Fibroblast of mammary gland (primary cell): ENCODE measurements at regions not wholly inside any gene's neighbourhood (a gene's known extent, or its start where the extent isn't known, plus 50 kb on each side); places are given as distances from the start of the nearest gene placed in this dataset.

Experiments
- DNase-seq: peaks from one replicate; pipeline ENCODE4 v3.0.0-alpha.2; 2010; ENCODE audit warnings: low read depth
- H3K4me3 ChIP-seq: 2 replicates; pipeline ENCODE4 v1.5.1; 2011; ENCODE audit warnings: low read depth, mild to moderate bottlenecking, low read length, moderate library complexity; ENCODE audit not compliant: control insufficient read depth
- TF ChIP-seq, protein P1 (sequence below): conservative IDR thresholded peaks from 2 replicates; pipeline ENCODE4 v1.5.1; 2011; ENCODE audit warnings: low read depth, low read length, inconsistent platforms; ENCODE audit not compliant: control insufficient read depth, insufficient read depth

DNA sequence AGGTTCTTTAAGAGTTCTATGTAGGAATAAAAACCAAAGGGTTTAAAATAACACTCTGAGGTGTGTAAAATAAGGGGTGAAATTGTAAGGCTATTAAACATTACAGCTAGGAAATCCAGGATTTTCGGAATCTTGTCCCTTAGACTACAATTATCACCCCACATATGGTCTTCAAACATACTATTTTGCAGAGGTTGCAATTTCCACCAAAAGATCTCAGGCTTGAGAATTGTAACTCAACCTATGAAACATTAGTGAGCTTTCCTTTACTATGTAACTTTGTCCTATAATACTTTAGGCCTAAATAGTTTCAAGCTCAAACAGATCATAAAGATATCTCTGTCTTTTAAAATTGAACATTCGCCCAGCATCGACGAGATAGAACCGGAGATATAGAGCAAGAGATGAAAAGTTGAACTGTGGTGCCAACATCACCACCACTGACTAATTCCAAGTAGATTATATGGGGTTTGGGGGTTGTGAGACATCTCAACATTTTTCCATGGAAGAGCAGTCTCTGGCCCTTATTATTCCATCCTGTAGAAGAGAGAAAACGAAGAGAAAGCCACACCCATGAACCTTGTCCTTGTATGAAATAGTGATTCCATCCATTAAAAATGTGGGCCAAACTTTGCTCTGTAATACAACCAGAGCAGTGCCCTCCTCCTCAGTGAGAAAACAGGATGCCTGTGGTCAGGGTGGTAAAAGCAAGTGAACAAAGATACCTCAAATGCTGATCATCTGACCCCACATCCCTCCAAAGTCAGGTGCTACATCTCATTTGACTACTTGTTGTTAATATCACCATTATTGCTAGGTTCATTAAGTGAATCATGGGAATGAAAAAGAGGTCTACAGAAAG is 284.5 kb upstream of the GJE1 start:
- TF ChIP-seq, protein P1, sequence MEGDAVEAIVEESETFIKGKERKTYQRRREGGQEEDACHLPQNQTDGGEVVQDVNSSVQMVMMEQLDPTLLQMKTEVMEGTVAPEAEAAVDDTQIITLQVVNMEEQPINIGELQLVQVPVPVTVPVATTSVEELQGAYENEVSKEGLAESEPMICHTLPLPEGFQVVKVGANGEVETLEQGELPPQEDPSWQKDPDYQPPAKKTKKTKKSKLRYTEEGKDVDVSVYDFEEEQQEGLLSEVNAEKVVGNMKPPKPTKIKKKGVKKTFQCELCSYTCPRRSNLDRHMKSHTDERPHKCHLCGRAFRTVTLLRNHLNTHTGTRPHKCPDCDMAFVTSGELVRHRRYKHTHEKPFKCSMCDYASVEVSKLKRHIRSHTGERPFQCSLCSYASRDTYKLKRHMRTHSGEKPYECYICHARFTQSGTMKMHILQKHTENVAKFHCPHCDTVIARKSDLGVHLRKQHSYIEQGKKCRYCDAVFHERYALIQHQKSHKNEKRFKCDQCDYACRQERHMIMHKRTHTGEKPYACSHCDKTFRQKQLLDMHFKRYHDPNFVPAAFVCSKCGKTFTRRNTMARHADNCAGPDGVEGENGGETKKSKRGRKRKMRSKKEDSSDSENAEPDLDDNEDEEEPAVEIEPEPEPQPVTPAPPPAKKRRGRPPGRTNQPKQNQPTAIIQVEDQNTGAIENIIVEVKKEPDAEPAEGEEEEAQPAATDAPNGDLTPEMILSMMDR: no peak
- no peak overlapping the region for H3K4me3 ChIP-seq
- no peak for DNase-seq

DNA sequence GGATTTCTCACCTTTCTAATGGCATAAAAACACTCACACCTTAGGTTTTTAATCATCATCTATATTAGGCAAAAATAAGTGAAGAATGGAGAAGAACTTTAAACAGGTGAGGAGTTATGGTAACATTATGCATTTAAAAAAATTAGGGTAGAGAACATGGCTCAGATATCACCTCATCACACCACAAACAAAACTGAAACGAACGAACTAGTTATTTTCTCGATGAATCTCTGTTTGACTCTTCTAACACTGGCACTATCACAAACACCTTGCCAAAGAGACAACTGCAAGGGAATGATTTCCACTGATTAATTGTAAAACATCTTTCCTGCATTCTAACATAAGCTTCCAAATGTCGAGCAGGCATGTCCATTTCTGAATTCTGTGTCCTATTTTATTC is 286.1 kb upstream of the GJE1 start:
- TF ChIP-seq, protein P1: no peak
- DNase-seq: no peak

DNA sequence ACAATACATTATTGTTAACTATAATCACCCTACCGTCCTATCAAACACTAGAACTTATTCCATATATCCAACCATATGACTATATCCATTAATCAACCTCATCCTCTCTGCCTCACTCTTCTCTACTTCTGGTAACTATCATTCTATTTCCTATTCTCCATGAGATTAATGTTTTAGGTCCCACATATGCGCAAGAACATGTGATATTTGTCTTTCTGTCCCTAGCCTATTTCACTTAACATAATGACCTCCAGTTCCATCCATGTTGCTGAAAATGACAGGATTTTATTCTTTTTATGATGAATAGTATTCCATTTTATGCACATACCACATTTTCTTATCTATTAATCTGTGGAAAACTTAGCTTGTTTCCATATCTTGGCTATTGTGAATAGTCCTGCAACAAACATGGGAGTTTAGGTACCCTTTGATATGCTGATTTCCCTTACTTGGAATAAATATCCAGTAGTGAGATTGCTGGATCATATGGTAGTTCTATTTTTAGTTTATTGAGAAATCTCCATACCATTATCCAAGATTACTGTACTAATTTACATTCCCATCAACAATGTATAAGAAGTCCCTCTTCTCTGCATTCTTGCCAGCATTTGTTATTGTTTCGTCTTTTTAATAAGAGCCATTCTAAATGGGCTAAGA is 289.4 kb upstream of the GJE1 start:
- H3K4me3 ChIP-seq: no peak overlapping the region
- no peak for DNase-seq
- TF ChIP-seq, protein P1: no peak

More for the DNA sequence above, 286.1 kb upstream of the GJE1 start:
- H3K4me3 ChIP-seq: no peak overlapping the region

DNA sequence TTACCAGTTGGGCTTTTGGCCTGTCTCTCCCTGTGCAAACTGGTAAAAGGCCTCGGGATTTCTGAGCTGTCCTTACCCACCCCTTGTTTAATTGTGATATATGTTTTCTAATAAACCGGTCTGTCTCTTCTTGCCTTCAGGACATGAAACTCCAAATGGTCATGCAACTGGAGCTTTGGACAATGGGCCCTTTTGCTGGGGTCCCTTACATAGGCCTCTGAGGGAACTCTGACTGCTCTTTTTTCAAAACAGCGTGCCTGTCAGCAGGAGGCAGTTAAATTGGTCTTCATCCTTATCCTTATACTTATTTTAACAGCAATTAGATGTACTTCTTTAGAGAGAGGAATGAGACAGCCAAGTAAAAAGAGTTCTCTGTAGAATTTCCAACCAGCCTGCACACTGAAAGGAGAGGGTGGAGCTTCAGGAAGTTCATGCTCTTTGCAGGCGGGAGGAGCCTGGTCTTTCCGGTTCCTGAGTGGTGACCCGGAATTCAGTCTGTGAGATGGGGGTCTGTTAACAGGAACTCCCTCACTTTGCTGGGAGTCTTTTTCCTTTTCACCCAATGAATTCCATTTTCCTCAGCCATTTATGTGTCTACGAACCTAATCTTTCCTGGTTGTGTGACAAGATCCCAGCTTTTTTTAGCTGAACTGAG is 299.6 kb upstream of the GJE1 start:
- H3K4me3 ChIP-seq: no peak overlapping the region
- TF ChIP-seq, protein P1: no peak
- no peak for DNase-seq

DNA sequence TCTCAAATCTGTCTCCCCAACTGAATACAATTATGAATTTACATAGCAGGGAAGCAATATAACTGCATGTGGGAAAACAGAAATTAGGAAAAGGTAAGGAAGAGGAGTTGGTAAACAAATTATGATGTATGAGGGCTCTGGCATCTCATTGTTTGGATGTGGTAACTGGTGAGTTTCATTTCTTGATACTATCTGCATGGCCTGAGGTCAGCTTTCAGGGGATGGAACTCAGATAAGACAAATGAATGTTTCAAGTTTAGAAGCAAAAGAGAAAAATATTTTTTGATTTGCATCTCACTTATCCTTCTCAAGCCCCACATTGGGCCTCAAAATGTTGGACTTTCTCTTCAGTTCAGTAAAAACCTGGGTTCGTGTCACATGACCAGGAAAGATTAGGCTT is 302.2 kb upstream of the GJE1 start:
- TF ChIP-seq, protein P1: no peak
- no peak overlapping the region for H3K4me3 ChIP-seq
- DNase-seq: no peak

DNA sequence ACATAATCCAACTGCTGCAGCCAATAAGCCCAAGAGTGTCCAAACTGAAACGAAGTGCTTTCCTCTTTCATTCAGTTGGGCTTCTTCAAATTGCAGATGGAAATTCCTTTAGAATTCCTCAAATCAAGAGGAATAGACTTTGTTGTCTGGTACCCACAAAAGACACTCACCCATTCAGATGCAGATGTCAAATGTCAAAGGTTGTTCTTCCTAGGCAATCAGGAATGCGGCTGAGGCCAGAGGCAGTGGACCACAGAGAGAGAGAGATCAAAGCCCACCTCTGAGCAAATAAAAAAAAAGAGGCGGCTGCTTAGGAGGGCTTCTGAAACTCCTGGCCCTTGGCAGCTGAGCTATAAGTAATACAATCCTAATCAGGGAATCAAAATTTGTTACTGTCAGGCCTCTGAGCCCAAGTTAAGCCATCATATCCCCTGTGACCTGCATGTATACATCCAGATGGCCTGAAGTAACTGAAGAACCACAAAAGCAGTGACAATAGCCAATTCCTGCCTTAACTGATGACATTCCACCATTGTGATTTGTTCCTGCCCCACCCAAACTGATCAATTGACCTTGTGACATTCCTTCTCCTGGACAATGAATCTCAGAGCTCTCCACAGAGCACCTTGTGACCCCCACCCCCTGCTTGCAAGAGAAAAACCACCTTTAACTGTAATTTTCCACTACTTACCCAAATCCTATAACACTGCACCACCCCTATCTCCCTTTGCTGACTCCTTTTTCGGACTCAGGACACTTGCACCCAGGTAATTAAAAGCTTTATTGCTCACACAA is 303.0 kb upstream of the GJE1 start:
- DNase-seq: no peak
- TF ChIP-seq, protein P1: no peak
- no peak overlapping the region for H3K4me3 ChIP-seq
